ENCODE measurements at regions not wholly inside any gene's neighbourhood (a gene's known extent, or its start where the extent isn't known, plus 50 kb on each side); places are given as distances from the start of the nearest gene placed in this dataset.

GRCh38 chr13:53783471-53783870, 754.9 kb downstream of the OLFM4 start:
- Histone ChIP-seq H3K36me3 (no peaks in the 10 kb centered on the region), H3K4me3 (no peak overlapping the region), H3K27me3 (ENCODE audit: low read depth) (peaks cover 14% of the 10 kb centered on the region), H3K4me1 (no peaks in the 10 kb centered on the region), H3K27ac (replicated peaks) (no peak overlapping the region), H3K9me3 (replicated peaks) (no peaks in the 10 kb centered on the region)
- no peak for TF ChIP-seq CTCF (IDR thresholded peaks at IDR 0.05; ENCODE audit: borderline replicate concordance)
- intact Hi-C loops (cut with micrococcal nuclease): no loop called here
- no peak for DNase-seq

GRCh38 chr13:53788286-53788685, 759.7 kb downstream of the OLFM4 start:
- Histone ChIP-seq H3K27me3 (ENCODE audit: low read depth) (peaks cover 13% of the 10 kb centered on the region), H3K36me3 (no peaks in the 10 kb centered on the region), H3K4me3 (no peak overlapping the region), H3K4me1 (no peaks in the 10 kb centered on the region), H3K27ac (replicated peaks) (no peak overlapping the region), H3K9me3 (replicated peaks) (no peaks in the 10 kb centered on the region)
- no peak for TF ChIP-seq CTCF (IDR thresholded peaks at IDR 0.05; ENCODE audit: borderline replicate concordance)
- intact Hi-C loops (cut with micrococcal nuclease): no loop called here
- DNase-seq: no peak

GRCh38 chr13:53800011-53800410, 771.4 kb downstream of the OLFM4 start:
- Histone ChIP-seq H3K27me3 (ENCODE audit: low read depth) (no peaks in the 10 kb centered on the region), H3K4me3 (no peak overlapping the region), H3K9me3 (replicated peaks) (no peaks in the 10 kb centered on the region), H3K27ac (replicated peaks) (no peak overlapping the region), H3K4me1 (no peaks in the 10 kb centered on the region), H3K36me3 (no peaks in the 10 kb centered on the region)
- DNase-seq: no peak
- TF ChIP-seq CTCF (IDR thresholded peaks at IDR 0.05; ENCODE audit: borderline replicate concordance): no peak
- intact Hi-C loops (cut with micrococcal nuclease): no loop called here

- no peak for DNase-seq
- Histone ChIP-seq H3K4me1 (no peaks in the 10 kb centered on the region), H3K4me3 (no peak overlapping the region), H3K27ac (replicated peaks) (no peak overlapping the region), H3K36me3 (no peaks in the 10 kb centered on the region), H3K9me3 (replicated peaks) (no peaks in the 10 kb centered on the region), H3K27me3 (ENCODE audit: low read depth) (no peaks in the 10 kb centered on the region)
- intact Hi-C loops (cut with micrococcal nuclease): no loop called here
- no peak for TF ChIP-seq CTCF (IDR thresholded peaks at IDR 0.05; ENCODE audit: borderline replicate concordance)
Observed at GRCh38 chr13:53807251-53807834, 778.7 kb downstream of the OLFM4 start.

GRCh38 chr13:53821632-53822031, 793.0 kb downstream of the OLFM4 start:
- H3K4me3 ChIP-seq: no peak overlapping the region
- no peaks in the 10 kb centered on the region for H3K4me1 ChIP-seq
- H3K9me3 ChIP-seq (replicated peaks): no peaks in the 10 kb centered on the region
- H3K27ac ChIP-seq (replicated peaks): no peak overlapping the region
- H3K27me3 ChIP-seq (ENCODE audit: low read depth): no peaks in the 10 kb centered on the region
- H3K36me3 ChIP-seq: no peaks in the 10 kb centered on the region
- no peak for TF ChIP-seq CTCF (IDR thresholded peaks at IDR 0.05; ENCODE audit: borderline replicate concordance)
- DNase-seq: no peak
- intact Hi-C loops (cut with micrococcal nuclease): no loop called here
